ENCODE measurements at regions not wholly inside any gene's neighbourhood (a gene's known extent, or its start where the extent isn't known, plus 50 kb on each side); places are given as distances from the start of the nearest gene placed in this dataset.

- Histone ChIP-seq H2AFZ (ENCODE audit: low read depth, low read length, severe bottlenecking) (no peak overlapping the region), H3K4me2 (ENCODE audit: low read depth, low read length, poor library complexity, severe bottlenecking) (no peak overlapping the region), H3K79me2 (ENCODE audit: insufficient read depth, low read length) (no peaks in the 10 kb centered on the region), H4K20me1 (ENCODE audit: low read depth, low read length) (no peaks in the 10 kb centered on the region), H3K27ac (ENCODE audit: low read depth, low read length) (no peak overlapping the region), H3F3A (ENCODE audit: insufficient read depth) (no peaks in the 10 kb centered on the region), H3K9ac (ENCODE audit: low read length) (no peak overlapping the region), H3K27me3 (ENCODE audit: low read length) (no peaks in the 10 kb centered on the region), H3K9me2 (replicated peaks; ENCODE audit: insufficient read depth, low read length) (no peaks in the 10 kb centered on the region), H3K4me3 (ENCODE audit: insufficient read depth, low read length, poor library complexity, severe bottlenecking) (no peak overlapping the region), H3K36me3 (ENCODE audit: low read length) (no peaks in the 10 kb centered on the region), H3K9me3 (ENCODE audit: insufficient read depth, low read length) (no peaks in the 10 kb centered on the region)
- no peak for TF ChIP-seq EZH2phosphoT487 (conservative IDR thresholded peaks at IDR 0.05; ENCODE audit: low read length)
- TF ChIP-seq, protein P1, sequence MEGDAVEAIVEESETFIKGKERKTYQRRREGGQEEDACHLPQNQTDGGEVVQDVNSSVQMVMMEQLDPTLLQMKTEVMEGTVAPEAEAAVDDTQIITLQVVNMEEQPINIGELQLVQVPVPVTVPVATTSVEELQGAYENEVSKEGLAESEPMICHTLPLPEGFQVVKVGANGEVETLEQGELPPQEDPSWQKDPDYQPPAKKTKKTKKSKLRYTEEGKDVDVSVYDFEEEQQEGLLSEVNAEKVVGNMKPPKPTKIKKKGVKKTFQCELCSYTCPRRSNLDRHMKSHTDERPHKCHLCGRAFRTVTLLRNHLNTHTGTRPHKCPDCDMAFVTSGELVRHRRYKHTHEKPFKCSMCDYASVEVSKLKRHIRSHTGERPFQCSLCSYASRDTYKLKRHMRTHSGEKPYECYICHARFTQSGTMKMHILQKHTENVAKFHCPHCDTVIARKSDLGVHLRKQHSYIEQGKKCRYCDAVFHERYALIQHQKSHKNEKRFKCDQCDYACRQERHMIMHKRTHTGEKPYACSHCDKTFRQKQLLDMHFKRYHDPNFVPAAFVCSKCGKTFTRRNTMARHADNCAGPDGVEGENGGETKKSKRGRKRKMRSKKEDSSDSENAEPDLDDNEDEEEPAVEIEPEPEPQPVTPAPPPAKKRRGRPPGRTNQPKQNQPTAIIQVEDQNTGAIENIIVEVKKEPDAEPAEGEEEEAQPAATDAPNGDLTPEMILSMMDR (IDR thresholded peaks at IDR 0.05; ENCODE audit: insufficient read depth, low read length, poor library complexity, severe bottlenecking) = no peak
Observed at GRCh38 chr21:26280775-26281174, 110.2 kb upstream of the APP start.

DNA sequence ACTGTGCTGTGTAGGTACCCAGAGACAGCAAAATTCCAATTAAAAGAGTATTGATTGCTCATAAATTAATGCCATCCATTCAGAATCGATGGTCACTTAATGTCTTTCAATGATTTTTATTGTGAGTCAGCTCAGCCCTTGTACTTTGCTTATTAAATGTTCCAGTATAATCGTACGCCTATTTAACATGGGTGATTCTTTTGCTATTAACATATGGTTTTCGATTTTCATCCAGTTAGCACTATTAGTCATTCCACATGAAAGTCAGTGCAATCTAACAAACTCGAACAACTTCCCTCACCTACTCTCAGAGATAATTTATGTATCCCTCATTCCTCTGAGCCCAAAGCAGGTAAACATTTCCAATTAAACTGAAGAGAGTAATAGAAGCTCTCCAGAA, 109.6 kb upstream of the APP start:
- Histone ChIP-seq H3K9ac (ENCODE audit: low read length) (no peak overlapping the region), H3F3A (ENCODE audit: insufficient read depth) (no peaks in the 10 kb centered on the region), H3K27ac (ENCODE audit: low read depth, low read length) (no peak overlapping the region), H3K9me3 (ENCODE audit: insufficient read depth, low read length) (no peaks in the 10 kb centered on the region), H3K27me3 (ENCODE audit: low read length) (no peaks in the 10 kb centered on the region), H3K4me3 (ENCODE audit: insufficient read depth, low read length, poor library complexity, severe bottlenecking) (no peak overlapping the region), H3K9me2 (replicated peaks; ENCODE audit: insufficient read depth, low read length) (no peaks in the 10 kb centered on the region), H3K79me2 (ENCODE audit: insufficient read depth, low read length) (no peaks in the 10 kb centered on the region), H3K4me2 (ENCODE audit: low read depth, low read length, poor library complexity, severe bottlenecking) (no peak overlapping the region), H4K20me1 (ENCODE audit: low read depth, low read length) (no peaks in the 10 kb centered on the region), H2AFZ (ENCODE audit: low read depth, low read length, severe bottlenecking) (no peak overlapping the region), H3K36me3 (ENCODE audit: low read length) (no peaks in the 10 kb centered on the region)
- TF ChIP-seq, protein P1 (IDR thresholded peaks at IDR 0.05; ENCODE audit: insufficient read depth, low read length, poor library complexity, severe bottlenecking) = no peak
- TF ChIP-seq EZH2phosphoT487 (conservative IDR thresholded peaks at IDR 0.05; ENCODE audit: low read length) = no peak

DNA sequence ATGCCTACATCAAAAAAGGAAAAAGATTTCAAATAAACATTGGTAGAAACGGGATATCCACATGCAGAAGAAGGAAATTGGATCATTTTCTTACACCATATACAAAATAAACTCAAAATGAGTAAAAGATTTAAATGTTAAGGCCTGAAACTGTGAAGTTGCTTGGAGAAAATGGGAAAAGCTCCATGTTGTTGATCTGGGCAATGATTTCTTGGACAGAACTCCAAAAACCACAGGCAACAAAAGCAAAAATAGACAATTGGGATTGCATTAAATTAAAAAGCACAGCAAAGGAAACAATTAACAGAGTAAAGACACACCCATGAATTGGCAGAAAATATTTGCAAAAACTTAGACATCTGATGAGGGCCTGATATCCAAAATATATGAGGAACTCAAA, 105.2 kb upstream of the APP start:
- Histone ChIP-seq H3K27ac (ENCODE audit: low read depth, low read length) (no peak overlapping the region), H3F3A (ENCODE audit: insufficient read depth) (no peaks in the 10 kb centered on the region), H3K9me2 (replicated peaks; ENCODE audit: insufficient read depth, low read length) (no peaks in the 10 kb centered on the region), H3K36me3 (ENCODE audit: low read length) (no peaks in the 10 kb centered on the region), H3K27me3 (ENCODE audit: low read length) (no peaks in the 10 kb centered on the region), H3K4me2 (ENCODE audit: low read depth, low read length, poor library complexity, severe bottlenecking) (no peak overlapping the region), H3K4me3 (ENCODE audit: insufficient read depth, low read length, poor library complexity, severe bottlenecking) (no peak overlapping the region), H3K79me2 (ENCODE audit: insufficient read depth, low read length) (no peaks in the 10 kb centered on the region), H3K9ac (ENCODE audit: low read length) (no peak overlapping the region), H3K9me3 (ENCODE audit: insufficient read depth, low read length) (peaks cover 17% of the 10 kb centered on the region; the same call in 1 of the 2 replicates), H2AFZ (ENCODE audit: low read depth, low read length, severe bottlenecking) (no peak overlapping the region), H4K20me1 (ENCODE audit: low read depth, low read length) (no peaks in the 10 kb centered on the region)
- TF ChIP-seq EZH2phosphoT487 (conservative IDR thresholded peaks at IDR 0.05; ENCODE audit: low read length) = no peak
- TF ChIP-seq, protein P1 (IDR thresholded peaks at IDR 0.05; ENCODE audit: insufficient read depth, low read length, poor library complexity, severe bottlenecking) = no peak
